ENCODE measurements at regions not wholly inside any gene's neighbourhood (a gene's known extent, or its start where the extent isn't known, plus 50 kb on each side); places are given as distances from the start of the nearest gene placed in this dataset.
A peak's percentile ranks its signal among the peaks of the same experiment; 100 is the strongest.

DNA sequence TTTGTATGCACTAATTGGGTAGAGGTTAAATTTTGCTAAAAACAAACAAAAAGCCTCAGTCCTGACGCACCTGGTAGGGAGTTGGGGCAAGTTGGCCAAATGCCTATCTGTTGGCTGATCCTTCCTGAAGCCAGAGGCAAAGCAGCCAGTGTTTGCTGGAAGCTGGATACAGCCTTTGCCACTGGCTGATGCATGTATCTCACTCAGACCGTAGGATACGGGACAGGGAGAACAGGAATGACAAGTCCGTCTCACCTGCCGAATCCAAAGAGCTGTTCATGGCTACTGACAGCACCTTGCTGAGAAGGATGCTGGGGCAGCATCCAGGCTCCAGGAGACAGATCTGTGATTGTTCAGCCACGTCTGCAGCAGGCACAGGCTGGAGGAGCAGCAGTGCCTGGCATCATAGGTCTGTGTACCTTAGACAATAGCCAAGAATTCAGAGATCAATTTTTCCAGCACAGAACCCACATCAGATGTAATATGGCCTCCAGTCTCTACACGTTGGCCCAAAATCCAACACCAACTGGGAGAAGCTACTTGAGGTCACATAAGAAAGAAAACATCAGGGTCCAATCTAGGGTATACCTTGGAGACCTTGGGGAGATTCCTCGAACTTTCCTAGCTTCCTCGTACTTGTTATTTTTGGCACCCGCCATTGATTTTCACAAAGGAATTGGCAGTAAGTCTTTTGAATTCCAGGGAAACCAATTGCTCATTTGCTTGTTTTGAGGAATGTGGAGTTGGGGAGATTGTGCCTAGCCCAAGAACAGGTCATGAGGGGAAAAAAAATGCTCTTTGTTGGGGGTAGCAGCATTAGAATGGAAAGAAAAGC lies 108.5 kb upstream of the ARMC2 start:
- DNase-seq (ENCODE audit: low read depth, low spot score) (no peak), FAIRE-seq (peak; percentile 86)
- Histone ChIP-seq H3K9me3 (ENCODE audit: control insufficient read depth, low read depth, low read length) (no peaks in the 10 kb centered on the region), H3K4me1 (ENCODE audit: control insufficient read depth, extremely low read depth, insufficient read depth, low read length) (peaks cover 53% of the 10 kb centered on the region), H4K20me1 (ENCODE audit: control insufficient read depth, extremely low read depth, insufficient read depth, low read length) (no peaks in the 10 kb centered on the region), H3K4me2 (ENCODE audit: control insufficient read depth, extremely low read depth, insufficient read depth, low read depth, low read length) (peak overlapping the region; percentile 18), H3K4me3 (ENCODE audit: control insufficient read depth in 2 of 3, extremely low read depth in 1 of 3, insufficient read depth in 2 of 3, low read depth in 1 of 3, low read length in 3 of 3) (no peak overlapping the region), H3K36me3 (ENCODE audit: control insufficient read depth in 2 of 2, extremely low read depth in 1 of 2, insufficient read depth in 2 of 2, low read length in 2 of 2) (no peaks in the 10 kb centered on the region), H3K9ac (ENCODE audit: control insufficient read depth, extremely low read depth, insufficient read depth, low read length) (no peak overlapping the region), H3K79me2 (ENCODE audit: control insufficient read depth, insufficient read depth, low read length) (no peaks in the 10 kb centered on the region), H3K9me1 (ENCODE audit: control insufficient read depth, extremely low read depth, insufficient read depth, low read length) (peaks cover 3% of the 10 kb centered on the region), H3K27ac (ENCODE audit: control insufficient read depth, insufficient read depth, low read length) (no peak overlapping the region), H2AFZ (ENCODE audit: control insufficient read depth, low read length) (no peak overlapping the region), H3K27me3 (ENCODE audit: control insufficient read depth, extremely low read depth, insufficient read depth, low read length) (no peaks in the 10 kb centered on the region)
- TF ChIP-seq, protein P1, sequence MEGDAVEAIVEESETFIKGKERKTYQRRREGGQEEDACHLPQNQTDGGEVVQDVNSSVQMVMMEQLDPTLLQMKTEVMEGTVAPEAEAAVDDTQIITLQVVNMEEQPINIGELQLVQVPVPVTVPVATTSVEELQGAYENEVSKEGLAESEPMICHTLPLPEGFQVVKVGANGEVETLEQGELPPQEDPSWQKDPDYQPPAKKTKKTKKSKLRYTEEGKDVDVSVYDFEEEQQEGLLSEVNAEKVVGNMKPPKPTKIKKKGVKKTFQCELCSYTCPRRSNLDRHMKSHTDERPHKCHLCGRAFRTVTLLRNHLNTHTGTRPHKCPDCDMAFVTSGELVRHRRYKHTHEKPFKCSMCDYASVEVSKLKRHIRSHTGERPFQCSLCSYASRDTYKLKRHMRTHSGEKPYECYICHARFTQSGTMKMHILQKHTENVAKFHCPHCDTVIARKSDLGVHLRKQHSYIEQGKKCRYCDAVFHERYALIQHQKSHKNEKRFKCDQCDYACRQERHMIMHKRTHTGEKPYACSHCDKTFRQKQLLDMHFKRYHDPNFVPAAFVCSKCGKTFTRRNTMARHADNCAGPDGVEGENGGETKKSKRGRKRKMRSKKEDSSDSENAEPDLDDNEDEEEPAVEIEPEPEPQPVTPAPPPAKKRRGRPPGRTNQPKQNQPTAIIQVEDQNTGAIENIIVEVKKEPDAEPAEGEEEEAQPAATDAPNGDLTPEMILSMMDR (optimal IDR thresholded peaks at IDR 0.05 in 1 of 3, IDR thresholded peaks at IDR 0.05 in 1 of 3, conservative IDR thresholded peaks at IDR 0.05 in 1 of 3; ENCODE audit: extremely low read depth in 1 of 3, insufficient read depth in 2 of 3, low read length in 3 of 3), result no peak
- TF ChIP-seq EZH2 (IDR thresholded peaks at IDR 0.05; ENCODE audit: low read length), result no peak
- dilution Hi-C loops (cut with MboI; ENCODE audit: extremely low pct_ligation_motif_present, low sequenced_read_pairs), result no loop called here

DNA sequence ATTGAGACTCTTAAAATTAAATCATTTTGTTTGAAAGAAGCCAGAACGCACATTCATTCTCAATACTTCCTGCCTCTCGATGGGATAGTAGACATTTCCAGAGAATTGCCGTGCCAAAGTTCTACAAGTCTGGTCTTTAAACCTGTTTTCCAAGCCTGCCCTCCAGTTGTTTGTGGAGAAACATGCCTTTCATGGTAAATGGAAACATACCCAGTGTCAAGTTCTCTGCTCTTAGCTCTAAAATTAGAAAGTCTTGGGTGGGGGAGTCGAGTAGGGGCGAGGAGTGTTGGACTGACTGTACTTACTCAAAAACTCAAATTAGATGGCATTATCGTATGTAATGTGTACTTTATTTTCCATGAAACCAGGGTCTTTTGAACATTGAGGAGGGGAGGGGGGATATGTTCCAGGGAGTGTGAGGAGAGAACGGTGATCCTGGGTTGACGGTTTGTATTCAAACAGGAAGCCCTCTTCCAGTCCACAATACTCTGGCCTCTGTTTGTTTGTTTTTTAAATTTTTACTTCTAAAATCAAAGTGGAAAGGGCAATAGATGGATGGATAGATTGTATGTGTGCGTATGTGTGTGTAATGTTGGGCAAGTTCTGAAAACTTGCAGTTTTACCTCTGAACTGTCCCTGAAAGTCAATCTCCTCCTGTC lies 106.8 kb upstream of the ARMC2 start:
- FAIRE-seq (no peak), DNase-seq (ENCODE audit: low read depth, low spot score) (no peak)
- no peak overlapping the region for H2AFZ ChIP-seq (ENCODE audit: control insufficient read depth, low read length)
- dilution Hi-C loops (cut with MboI; ENCODE audit: extremely low pct_ligation_motif_present, low sequenced_read_pairs), result no loop called here
- H3K9me3 ChIP-seq (ENCODE audit: control insufficient read depth, low read depth, low read length), result no peaks in the 10 kb centered on the region
- H4K20me1 ChIP-seq (ENCODE audit: control insufficient read depth, extremely low read depth, insufficient read depth, low read length), result no peaks in the 10 kb centered on the region
- no peaks in the 10 kb centered on the region for H3K79me2 ChIP-seq (ENCODE audit: control insufficient read depth, insufficient read depth, low read length)
- no peaks in the 10 kb centered on the region for H3K36me3 ChIP-seq (ENCODE audit: control insufficient read depth in 2 of 2, extremely low read depth in 1 of 2, insufficient read depth in 2 of 2, low read length in 2 of 2)
- peaks cover 54% of the 10 kb centered on the region for H3K4me1 ChIP-seq (ENCODE audit: control insufficient read depth, extremely low read depth, insufficient read depth, low read length)
- no peaks in the 10 kb centered on the region for H3K9me1 ChIP-seq (ENCODE audit: control insufficient read depth, extremely low read depth, insufficient read depth, low read length)
- H3K9ac ChIP-seq (ENCODE audit: control insufficient read depth, extremely low read depth, insufficient read depth, low read length), result no peak overlapping the region
- no peak overlapping the region for H3K4me2 ChIP-seq (ENCODE audit: control insufficient read depth, extremely low read depth, insufficient read depth, low read depth, low read length)
- no peak for TF ChIP-seq EZH2 (IDR thresholded peaks at IDR 0.05; ENCODE audit: low read length)
- TF ChIP-seq, protein P1 (optimal IDR thresholded peaks at IDR 0.05 in 1 of 3, IDR thresholded peaks at IDR 0.05 in 1 of 3, conservative IDR thresholded peaks at IDR 0.05 in 1 of 3; ENCODE audit: extremely low read depth in 1 of 3, insufficient read depth in 2 of 3, low read length in 3 of 3), result no peak
- H3K27me3 ChIP-seq (ENCODE audit: control insufficient read depth, extremely low read depth, insufficient read depth, low read length), result no peaks in the 10 kb centered on the region
- H3K27ac ChIP-seq (ENCODE audit: control insufficient read depth, insufficient read depth, low read length), result no peak overlapping the region
- H3K4me3 ChIP-seq (ENCODE audit: control insufficient read depth in 2 of 3, extremely low read depth in 1 of 3, insufficient read depth in 2 of 3, low read depth in 1 of 3, low read length in 3 of 3), result no peak overlapping the region

Measured in keratinocyte (primary cell).